GM12875 (cell line): ENCODE measurements at regions not wholly inside any gene's neighbourhood (a gene's known extent, or its start where the extent isn't known, plus 50 kb on each side); places are given as distances from the start of the nearest gene placed in this dataset.

ENCODE experiments used
- H3K4me3 ChIP-seq: one replicate; pipeline ENCODE4 v1.5.1; 2011; ENCODE audit warnings: low read depth, low read length, control low read depth
- TF ChIP-seq, protein P1 (sequence below): IDR thresholded peaks from 2 replicates; pipeline ENCODE4 v1.5.1; 2011; ENCODE audit warnings: low read depth, mild to moderate bottlenecking, control low read depth, inconsistent platforms, low read length, moderate library complexity, borderline replicate concordance; ENCODE audit not compliant: insufficient read depth

DNA sequence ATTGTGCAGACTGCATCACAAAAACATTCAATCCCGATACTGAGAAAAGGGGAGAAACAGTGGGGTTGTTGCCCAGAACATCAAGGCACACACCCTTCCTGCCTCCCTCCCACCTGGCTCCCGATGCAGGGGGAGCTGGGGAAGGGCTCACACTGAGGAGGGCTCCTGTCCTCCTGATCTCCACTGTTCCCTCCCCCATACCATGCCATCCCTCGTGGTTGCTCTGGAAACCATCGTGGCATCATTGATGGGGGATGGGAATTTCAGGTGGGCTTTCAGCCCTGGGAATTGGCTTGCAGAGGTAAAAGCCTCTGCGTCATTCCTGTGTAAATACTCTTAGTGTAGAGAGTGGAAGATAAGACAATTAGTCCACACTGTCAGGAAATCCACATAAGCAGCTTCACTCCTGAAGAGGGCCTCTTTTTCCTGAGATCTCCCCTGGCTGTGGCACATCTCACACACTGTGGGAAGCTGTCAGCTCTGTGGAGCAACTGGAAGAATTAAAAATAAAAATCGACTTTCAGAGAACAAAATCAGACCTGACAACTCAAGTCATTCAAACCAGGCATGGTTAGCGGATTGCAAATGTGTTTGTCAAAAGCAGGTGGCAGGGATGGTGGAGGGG is 176.0 kb downstream of the CHST1 start:
- TF ChIP-seq, protein P1, sequence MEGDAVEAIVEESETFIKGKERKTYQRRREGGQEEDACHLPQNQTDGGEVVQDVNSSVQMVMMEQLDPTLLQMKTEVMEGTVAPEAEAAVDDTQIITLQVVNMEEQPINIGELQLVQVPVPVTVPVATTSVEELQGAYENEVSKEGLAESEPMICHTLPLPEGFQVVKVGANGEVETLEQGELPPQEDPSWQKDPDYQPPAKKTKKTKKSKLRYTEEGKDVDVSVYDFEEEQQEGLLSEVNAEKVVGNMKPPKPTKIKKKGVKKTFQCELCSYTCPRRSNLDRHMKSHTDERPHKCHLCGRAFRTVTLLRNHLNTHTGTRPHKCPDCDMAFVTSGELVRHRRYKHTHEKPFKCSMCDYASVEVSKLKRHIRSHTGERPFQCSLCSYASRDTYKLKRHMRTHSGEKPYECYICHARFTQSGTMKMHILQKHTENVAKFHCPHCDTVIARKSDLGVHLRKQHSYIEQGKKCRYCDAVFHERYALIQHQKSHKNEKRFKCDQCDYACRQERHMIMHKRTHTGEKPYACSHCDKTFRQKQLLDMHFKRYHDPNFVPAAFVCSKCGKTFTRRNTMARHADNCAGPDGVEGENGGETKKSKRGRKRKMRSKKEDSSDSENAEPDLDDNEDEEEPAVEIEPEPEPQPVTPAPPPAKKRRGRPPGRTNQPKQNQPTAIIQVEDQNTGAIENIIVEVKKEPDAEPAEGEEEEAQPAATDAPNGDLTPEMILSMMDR: no peak
- no peak overlapping the region for H3K4me3 ChIP-seq

DNA sequence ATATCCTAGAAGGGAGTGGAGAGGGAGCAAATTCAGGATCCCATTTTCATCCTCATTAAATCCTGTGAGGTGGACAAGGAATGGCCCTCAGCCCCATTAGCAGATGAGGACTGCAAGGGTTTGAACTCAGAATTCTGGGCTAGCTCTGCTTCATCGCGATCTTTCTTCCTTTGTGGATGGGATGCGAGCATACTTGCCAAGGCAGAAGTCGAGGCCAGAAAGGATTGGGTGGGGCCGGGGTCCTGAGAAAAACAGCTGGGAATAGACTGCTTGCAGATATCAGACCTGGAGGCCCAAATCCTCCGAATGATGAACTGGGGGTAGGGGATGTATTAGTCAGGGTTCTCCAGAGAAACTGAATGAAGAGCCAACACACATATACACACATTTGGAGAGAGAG is 179.0 kb downstream of the CHST1 start:
- TF ChIP-seq, protein P1: no peak
- H3K4me3 ChIP-seq: no peak overlapping the region

DNA sequence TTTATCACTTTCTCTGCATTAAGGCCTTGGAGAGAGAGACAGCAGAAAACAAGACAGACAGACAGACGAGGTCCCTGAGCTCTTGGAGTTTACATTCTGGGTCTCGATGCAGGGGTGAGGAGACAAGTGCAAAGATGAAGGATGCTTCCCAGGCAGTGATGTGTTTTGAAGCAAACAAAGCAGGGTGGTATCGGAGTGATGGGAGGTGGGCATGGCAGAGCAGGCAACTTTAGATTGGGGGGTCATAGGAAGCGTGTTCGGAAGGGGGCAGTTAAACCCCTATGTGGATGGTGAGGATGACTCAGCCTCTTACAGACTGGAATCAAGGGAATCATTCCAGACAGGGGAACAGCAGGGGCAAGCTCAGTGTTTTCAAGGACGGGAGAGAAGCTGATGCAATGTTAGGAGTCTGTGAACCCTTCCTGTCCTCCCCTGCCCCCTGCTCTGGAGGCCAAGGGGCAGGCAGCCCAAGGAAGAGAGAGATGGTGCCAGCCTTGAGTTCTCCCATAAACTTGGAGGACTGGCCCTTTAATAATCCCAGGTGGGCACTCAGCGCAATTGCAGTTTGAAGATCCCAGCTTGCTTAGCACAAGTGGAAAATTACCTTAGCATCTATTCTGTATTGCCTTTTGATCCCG is 180.2 kb downstream of the CHST1 start:
- H3K4me3 ChIP-seq: no peak overlapping the region
- TF ChIP-seq, protein P1: no peak

DNA sequence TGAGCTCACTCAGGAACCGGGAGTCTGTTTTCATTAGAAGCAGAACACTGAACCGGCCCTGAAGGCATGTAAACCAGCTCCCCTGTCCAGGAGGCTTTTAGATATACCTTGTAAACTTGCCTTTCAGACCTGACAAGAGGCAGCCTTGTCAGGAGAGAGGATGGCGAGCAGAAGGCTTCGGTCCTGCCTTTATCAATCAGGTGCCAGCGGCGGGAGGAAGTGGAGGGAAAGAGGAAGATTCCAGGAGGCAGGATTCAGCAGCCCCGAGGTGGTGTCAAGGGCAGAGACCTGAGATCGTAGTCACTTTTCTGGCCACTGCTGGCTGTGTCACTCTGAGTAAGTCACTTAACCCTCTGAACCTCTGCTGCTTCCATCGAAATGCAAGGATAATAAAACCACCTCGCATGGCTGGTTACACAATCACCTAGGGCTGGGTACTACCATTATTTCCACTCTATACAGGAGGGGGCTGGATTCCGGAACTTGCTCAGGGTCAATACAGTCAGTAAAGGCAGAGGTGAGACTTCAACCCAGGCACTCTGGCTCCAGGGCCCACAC is 181.0 kb downstream of the CHST1 start:
- TF ChIP-seq, protein P1: no peak
- no peak overlapping the region for H3K4me3 ChIP-seq

DNA sequence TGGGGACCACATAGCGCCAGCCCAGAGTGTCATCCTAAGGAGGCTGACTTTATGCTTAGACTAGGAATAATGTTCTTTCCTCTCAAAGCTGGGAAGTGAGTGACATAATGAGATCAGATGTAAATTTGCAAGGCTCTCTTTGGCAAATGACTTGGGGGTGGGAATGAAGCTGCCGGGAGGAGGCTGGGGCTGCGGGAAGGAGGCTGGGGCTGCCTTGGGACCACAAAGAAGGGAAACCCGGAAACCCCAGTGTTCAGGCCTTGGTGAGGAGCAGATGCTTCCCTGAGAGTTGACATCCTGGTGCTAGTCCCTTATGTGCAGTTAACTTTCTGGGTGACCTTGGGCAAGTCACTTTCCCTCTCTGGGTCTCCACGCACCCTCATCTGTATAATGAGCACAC is 182.0 kb downstream of the CHST1 start:
- TF ChIP-seq, protein P1: no peak
- no peak overlapping the region for H3K4me3 ChIP-seq

DNA sequence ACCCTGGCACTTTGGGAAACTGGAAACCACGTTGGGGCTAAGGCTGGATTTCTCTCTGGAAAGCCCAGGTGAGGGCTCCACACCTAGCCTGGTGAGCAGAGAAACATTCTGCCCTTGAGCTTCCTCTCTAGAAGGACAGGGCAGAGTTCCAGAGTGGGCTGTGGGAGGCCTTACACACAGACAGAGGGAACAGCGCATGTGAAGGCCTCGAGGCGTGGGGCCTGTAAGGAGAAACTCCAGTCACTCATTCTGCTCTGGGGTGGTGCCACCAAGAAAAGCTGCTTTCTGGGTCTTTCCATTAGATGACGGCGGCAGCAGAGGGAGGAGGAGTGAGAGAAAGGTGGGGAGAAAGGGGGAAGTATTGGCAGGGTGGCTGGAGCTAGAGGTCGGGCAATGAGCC is 183.1 kb downstream of the CHST1 start:
- H3K4me3 ChIP-seq: no peak overlapping the region
- TF ChIP-seq, protein P1: no peak

DNA sequence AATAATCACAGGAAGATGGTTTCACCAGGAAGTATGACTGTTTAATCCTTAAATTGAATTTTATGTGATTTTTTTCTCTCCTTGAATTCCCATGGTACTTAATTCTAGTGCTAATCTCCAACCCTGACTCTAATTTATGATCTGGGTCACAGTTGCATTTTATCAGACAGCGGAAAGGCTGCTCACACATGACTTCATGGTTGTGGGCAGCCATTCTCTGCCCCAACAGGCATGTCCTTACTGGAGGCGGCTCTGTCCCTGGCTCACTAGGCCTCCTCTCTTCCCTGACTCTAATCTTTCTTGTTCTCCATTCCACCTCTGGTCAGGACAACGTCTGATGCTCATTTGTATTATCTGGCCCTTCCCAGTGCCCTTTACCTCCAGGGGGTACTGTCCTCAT is 184.4 kb downstream of the CHST1 start:
- TF ChIP-seq, protein P1: no peak
- H3K4me3 ChIP-seq: no peak overlapping the region
